ENCODE measurements at regions not wholly inside any gene's neighbourhood (a gene's known extent, or its start where the extent isn't known, plus 50 kb on each side); places are given as distances from the start of the nearest gene placed in this dataset.

DNA sequence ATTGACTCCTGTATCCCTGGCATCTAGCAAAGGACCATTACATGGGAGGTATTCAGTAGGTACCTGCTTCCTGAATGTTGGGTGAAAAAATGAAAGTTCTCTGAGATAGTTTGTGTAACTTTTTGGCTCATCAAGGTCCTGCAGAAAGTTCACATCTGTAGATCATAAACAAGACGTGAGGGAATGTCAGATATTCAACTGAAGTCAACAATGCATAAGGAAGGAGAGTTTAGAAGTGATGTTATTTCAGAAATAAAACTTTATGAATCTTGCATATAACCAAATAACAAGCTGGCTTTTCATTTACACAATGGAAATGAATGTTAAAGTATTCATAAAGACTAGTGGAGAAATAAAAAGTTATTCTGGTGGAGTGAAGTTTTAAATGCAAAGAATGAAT, 73.4 kb upstream of the RBMS3 start:
- CTCF ChIA-PET = no interaction called here
- no peak for DNase-seq
- H3K4me1 Mint-ChIP-seq = no peaks in the 10 kb centered on the region
- H3K36me3 Mint-ChIP-seq (ENCODE audit: low read depth) = no peaks in the 10 kb centered on the region
- ATAC-seq (ENCODE audit: low read depth) = no peak
- H3K27ac Mint-ChIP-seq = no peak overlapping the region
- POLR2A ChIA-PET = no interaction called here
- TF ChIP-seq, protein P1, sequence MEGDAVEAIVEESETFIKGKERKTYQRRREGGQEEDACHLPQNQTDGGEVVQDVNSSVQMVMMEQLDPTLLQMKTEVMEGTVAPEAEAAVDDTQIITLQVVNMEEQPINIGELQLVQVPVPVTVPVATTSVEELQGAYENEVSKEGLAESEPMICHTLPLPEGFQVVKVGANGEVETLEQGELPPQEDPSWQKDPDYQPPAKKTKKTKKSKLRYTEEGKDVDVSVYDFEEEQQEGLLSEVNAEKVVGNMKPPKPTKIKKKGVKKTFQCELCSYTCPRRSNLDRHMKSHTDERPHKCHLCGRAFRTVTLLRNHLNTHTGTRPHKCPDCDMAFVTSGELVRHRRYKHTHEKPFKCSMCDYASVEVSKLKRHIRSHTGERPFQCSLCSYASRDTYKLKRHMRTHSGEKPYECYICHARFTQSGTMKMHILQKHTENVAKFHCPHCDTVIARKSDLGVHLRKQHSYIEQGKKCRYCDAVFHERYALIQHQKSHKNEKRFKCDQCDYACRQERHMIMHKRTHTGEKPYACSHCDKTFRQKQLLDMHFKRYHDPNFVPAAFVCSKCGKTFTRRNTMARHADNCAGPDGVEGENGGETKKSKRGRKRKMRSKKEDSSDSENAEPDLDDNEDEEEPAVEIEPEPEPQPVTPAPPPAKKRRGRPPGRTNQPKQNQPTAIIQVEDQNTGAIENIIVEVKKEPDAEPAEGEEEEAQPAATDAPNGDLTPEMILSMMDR (IDR thresholded peaks at IDR 0.05) = no peak
- H3K27me3 Mint-ChIP-seq = no peaks in the 10 kb centered on the region
- H3K9me3 Mint-ChIP-seq = peaks cover 3% of the 10 kb centered on the region
- no peak overlapping the region for H3K4me3 Mint-ChIP-seq
- intact Hi-C loops (cut with micrococcal nuclease) = no loop called here

DNA sequence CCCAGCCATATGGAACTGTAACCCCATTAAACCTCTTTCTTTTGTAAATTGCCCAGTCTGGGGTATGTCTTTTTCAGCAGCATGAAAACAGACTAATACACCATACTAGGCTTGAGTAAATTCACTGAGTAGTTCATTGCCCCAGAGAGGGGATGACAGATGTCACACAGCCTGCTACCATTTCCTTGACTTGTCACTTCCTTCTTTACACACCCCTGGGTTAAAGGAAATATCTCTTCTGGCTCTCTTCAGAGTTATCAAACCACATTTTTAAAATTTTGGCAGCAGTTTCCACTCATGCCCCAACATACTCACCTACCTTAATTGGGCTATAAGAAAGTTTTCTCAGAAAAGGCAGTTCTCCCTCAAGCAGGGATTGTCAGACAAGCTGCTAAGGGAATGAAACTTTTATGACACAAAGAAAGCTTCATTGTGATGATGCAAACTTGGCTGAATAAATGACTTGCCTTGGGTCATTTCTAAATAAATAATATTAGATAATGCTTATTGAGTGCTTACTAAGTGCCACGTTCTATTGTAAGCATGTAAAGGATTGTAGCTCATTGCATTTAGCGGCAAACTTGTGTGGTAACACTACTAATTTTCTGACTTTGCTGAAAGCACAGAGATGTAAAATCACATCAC, 68.0 kb upstream of the RBMS3 start:
- CTCF ChIA-PET = no interaction called here
- POLR2A ChIA-PET = no interaction called here
- no peak for DNase-seq
- Mint-ChIP-seq H3K36me3 (ENCODE audit: low read depth) (no peaks in the 10 kb centered on the region), H3K27ac (no peak overlapping the region), H3K4me3 (no peak overlapping the region), H3K27me3 (no peaks in the 10 kb centered on the region), H3K9me3 (no peaks in the 10 kb centered on the region), H3K4me1 (no peaks in the 10 kb centered on the region)
- intact Hi-C loops (cut with micrococcal nuclease) = no loop called here
- TF ChIP-seq, protein P1 (IDR thresholded peaks at IDR 0.05) = no peak
- no peak for ATAC-seq (ENCODE audit: low read depth)

DNA sequence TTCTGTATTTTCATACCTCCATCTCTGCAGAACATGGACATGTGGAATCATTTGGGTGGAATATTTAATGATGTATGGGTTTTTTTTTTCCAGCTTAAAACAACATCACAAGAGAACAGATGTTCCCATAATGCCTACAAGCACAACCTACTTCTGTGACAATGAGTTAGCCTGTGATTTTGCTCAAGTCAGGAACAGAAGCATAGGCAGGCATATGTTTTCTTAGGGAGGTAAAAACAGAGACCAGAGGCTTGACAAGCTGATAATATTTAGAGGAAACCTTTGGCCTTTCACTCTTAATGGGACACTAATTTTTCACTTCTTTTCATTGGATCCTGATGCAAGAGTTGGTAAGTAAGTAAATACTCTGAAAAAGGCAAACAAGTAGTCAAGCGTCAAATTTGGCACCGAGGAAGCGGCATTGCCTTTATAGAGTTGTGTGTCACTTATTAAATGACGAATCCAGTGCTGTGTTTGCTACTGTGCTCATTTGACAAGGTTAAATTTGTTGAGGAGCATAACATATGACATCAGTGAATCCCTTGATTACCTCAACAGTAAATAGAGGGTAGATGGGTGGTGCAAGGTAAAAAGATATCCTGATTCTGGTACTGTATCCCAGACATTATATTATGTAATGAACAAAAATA, 66.7 kb upstream of the RBMS3 start:
- TF ChIP-seq, protein P1 (IDR thresholded peaks at IDR 0.05) = no peak
- H3K27ac Mint-ChIP-seq = no peak overlapping the region
- intact Hi-C loops (cut with micrococcal nuclease) = no loop called here
- no peaks in the 10 kb centered on the region for H3K27me3 Mint-ChIP-seq
- H3K36me3 Mint-ChIP-seq (ENCODE audit: low read depth) = no peaks in the 10 kb centered on the region
- H3K9me3 Mint-ChIP-seq = no peaks in the 10 kb centered on the region
- ChIA-PET CTCF (no interaction called here), POLR2A (no interaction called here)
- H3K4me3 Mint-ChIP-seq = no peak overlapping the region
- H3K4me1 Mint-ChIP-seq = no peaks in the 10 kb centered on the region
- DNase-seq (no peak), ATAC-seq (ENCODE audit: low read depth) (no peak)

DNA sequence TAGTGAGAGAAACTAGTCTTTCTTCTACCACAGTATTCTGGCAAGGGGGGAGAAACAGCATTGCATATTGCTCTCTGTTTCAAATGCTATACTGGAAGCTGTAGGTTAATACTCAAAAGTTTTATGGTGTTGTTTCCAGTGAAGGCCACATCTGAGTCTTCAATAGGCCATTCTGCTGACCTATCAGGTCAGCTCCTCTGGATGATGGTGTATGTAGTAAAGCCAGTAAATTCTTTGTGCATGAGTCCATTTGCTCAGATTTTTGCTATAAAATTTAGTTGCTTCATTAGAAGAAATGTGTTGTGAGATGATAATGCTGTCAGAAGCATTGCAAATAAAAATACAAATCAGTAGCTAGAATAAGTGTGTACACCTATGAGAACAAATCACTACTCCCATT, 64.9 kb upstream of the RBMS3 start:
- Mint-ChIP-seq H3K4me1 (no peaks in the 10 kb centered on the region), H3K9me3 (peaks cover 2% of the 10 kb centered on the region), H3K27ac (no peak overlapping the region), H3K27me3 (no peaks in the 10 kb centered on the region), H3K36me3 (ENCODE audit: low read depth) (no peaks in the 10 kb centered on the region), H3K4me3 (no peak overlapping the region)
- POLR2A ChIA-PET = interaction anchor here (0.6 kb wide), 1 partner anchor 9 kb away, joined by 7 read pairs; no protein-coding TSS in a partner anchor
- ATAC-seq (ENCODE audit: low read depth) (no peak), DNase-seq (no peak)
- CTCF ChIA-PET = no interaction called here
- intact Hi-C loops (cut with micrococcal nuclease) = no loop called here
- TF ChIP-seq, protein P1 (IDR thresholded peaks at IDR 0.05) = no peak

DNA sequence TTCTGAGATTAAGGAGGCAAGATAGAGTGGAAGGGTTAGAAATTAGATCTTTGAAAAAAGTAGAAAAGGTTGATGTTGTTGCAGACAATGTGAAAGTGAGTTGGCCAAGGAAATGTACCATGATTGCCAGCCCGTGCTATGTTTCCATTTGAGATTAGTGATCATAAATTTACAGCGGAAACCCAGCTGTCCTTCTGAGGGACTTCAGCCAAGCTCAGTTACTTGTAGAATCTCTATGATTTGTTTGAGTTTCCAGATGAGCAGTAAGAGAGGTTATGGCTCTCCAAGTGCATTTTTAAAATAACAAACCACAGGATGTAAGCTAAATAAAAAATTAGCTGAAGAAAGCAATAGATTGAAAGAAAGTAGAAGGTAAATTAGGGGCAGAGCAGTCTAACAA, 54.2 kb upstream of the RBMS3 start:
- ChIA-PET CTCF (no interaction called here), POLR2A (no interaction called here)
- Mint-ChIP-seq H3K36me3 (ENCODE audit: low read depth) (no peaks in the 10 kb centered on the region), H3K27me3 (no peaks in the 10 kb centered on the region), H3K4me3 (no peak overlapping the region), H3K4me1 (no peaks in the 10 kb centered on the region), H3K9me3 (peaks cover 2% of the 10 kb centered on the region), H3K27ac (no peak overlapping the region)
- TF ChIP-seq, protein P1 (IDR thresholded peaks at IDR 0.05) = no peak
- no peak for DNase-seq
- intact Hi-C loops (cut with micrococcal nuclease) = no loop called here
- no peak for ATAC-seq (ENCODE audit: low read depth)
